ENCODE measurements at regions not wholly inside any gene's neighbourhood (a gene's known extent, or its start where the extent isn't known, plus 50 kb on each side); places are given as distances from the start of the nearest gene placed in this dataset.
"Not testable (repeated sequence)": the region's sequence is repeated elsewhere in the genome, so short reads cannot be mapped to it uniquely, and the experiment has no call there.

DNA sequence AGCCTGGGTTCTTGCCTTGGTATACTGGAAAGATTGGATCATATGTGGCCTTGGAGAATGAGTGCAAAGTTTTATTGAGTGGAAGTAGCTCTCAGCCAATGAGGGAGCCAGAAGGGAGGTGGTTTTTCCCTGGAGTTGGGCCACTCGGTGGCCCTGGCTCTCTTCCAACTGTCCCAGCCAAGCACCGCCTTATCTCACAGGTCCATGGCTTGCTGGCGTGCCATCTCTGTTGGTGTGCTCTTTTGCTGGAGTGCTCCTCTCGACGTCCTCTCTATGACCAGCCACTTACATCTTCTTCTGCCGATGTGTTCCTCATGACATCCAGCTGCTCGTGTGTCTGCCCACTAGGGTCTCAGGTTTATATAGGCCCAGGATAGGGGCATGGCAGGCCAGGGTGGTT, 505.9 kb upstream of the SYNCRIP start:
- TF ChIP-seq CTCF (conservative IDR thresholded peaks at IDR 0.05; ENCODE audit: low read depth, low read length), result no peak
- DNase-seq (ENCODE audit: low read depth), result no peak
- H3K4me3 ChIP-seq (ENCODE audit: low read depth, low read length), result no peak overlapping the region

- DNase-seq (ENCODE audit: low read depth), result no peak
- TF ChIP-seq CTCF (conservative IDR thresholded peaks at IDR 0.05; ENCODE audit: low read depth, low read length), result no peak
Observed at GRCh38 chr6:86147859-86148258, 505.2 kb upstream of the SYNCRIP start.

DNA sequence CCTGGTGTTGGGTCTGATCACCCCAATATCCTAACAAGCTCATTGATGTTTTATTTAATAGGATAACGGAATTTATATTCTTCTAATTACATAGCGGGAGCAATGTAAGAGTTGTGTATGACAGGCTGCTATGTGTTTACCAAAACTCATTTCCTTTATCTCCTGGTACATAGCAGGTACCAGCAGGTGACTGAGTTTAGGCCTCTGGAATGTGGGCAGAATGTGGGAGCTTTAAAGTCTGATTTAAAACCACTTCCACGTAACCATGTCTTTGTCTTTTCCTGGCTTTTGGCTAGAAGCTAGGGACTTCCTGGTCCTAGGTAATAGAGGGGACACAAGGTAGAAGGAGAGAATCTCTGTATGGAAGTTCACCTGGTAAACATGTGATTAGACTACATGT, 504.6 kb upstream of the SYNCRIP start:
- no peak for DNase-seq (ENCODE audit: low read depth)
- H3K4me3 ChIP-seq (ENCODE audit: low read depth, low read length), result no peak overlapping the region
- no peak for TF ChIP-seq CTCF (conservative IDR thresholded peaks at IDR 0.05; ENCODE audit: low read depth, low read length)

More at GRCh38 chr6:86147859-86148258, 505.2 kb upstream of the SYNCRIP start:
- H3K4me3 ChIP-seq (ENCODE audit: low read depth, low read length), result no peak overlapping the region

- H3K4me3 ChIP-seq (ENCODE audit: low read depth, low read length); DNase-seq (ENCODE audit: low read depth): not testable (repeated sequence)
Observed at GRCh38 chr6:86146751-86147150, 504.1 kb upstream of the SYNCRIP start.

DNA sequence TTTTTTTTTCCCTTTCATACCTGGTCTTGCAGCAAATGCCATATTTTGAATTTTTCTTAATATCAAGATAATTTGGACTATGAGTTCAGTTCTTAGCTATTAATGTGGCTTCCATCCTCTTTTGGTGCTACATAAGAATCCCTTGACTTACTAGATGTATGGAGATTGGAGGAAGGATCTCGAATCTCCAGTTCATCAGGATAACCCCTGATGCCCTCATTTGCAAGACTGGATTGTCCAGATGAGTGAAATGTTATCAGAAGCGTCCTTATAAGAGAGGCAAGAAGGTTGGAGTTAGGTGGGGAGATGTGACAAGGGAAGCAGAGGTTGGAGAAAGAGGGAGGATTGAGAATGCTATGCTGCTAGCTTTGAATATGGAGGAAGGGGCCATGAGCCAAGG, 499.6 kb upstream of the SYNCRIP start:
- no peak for TF ChIP-seq CTCF (conservative IDR thresholded peaks at IDR 0.05; ENCODE audit: low read depth, low read length)
- DNase-seq (ENCODE audit: low read depth), result no peak
- no peak overlapping the region for H3K4me3 ChIP-seq (ENCODE audit: low read depth, low read length)

DNA sequence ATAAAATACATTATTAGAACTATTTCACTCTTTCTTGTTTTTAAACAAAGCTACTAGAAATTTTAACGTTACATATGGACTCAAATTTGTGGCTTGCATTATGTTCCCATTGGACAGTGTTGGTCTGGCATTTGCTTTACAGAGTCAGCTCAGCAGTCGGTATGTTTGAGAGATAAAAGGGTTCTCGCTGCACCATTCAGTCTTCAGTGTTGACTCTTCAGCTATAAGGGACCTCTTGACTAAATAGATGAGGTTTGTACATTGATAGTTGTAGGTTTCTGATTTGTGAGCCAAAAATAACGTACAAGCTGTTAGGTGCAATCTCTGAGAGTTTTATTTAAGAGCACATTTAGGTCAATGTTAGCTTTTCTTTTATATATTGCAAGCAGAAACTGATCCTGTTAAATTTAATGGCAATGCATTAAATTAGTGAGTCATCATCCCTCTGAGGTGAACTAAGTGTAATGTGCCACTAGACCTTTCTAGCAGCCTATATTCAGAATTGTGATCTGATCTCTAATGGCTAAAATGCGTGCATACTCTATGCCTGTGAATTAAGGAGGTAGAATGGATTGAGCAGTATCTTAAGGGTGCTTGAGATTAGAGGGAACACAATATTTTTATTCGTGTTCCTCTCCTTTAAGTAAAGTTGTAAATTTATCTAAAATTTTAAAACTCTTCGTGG, 485.6 kb upstream of the SYNCRIP start:
- TF ChIP-seq CTCF (conservative IDR thresholded peaks at IDR 0.05; ENCODE audit: low read depth, low read length), result no peak
- no peak overlapping the region for H3K4me3 ChIP-seq (ENCODE audit: low read depth, low read length)
- no peak for DNase-seq (ENCODE audit: low read depth)

- DNase-seq (ENCODE audit: low read depth), result no peak
- no peak for TF ChIP-seq CTCF (conservative IDR thresholded peaks at IDR 0.05; ENCODE audit: low read depth, low read length)
- H3K4me3 ChIP-seq (ENCODE audit: low read depth, low read length), result no peak overlapping the region
Observed at GRCh38 chr6:86122086-86122485, 479.4 kb upstream of the SYNCRIP start.

All from choroid plexus epithelial cell (primary cell).